NCI-H510A treated with DMSO at 0.1 percent for 48 hours (cell line): ENCODE measurements at regions not wholly inside any gene's neighbourhood (a gene's known extent, or its start where the extent isn't known, plus 50 kb on each side); places are given as distances from the start of the nearest gene placed in this dataset.
"Not testable (repeated sequence)": the region's sequence is repeated elsewhere in the genome, so short reads cannot be mapped to it uniquely, and the experiment has no call there.

Source experiments
- DNase-seq: peaks from one replicate; lab custom pipeline; 2025; lab: John Stamatoyannopoulos, UW

DNA sequence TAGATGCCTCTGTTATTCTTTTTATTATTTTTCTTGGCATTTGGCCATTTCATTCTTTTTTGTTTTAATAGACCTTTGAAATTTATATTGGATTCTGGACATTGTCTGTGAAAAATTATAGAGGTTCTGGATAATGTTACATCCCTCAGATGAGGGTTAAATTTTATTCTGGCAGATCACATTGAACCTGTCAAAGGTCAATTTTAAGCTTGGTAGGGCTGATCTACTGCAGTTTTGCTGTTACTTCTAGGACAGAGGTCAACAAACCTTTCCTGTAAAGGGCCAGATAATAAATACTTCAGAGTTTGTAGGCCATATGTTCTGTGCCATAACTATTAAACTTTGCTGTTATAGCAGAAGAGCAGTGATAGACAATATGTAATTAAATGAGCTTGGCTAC lies 318.9 kb upstream of the DPPA4 start:
- DNase-seq: no peak

- no peak for DNase-seq
Measured at GRCh38 chr3:109678600-109678999, 341.3 kb upstream of the DPPA4 start.

DNA sequence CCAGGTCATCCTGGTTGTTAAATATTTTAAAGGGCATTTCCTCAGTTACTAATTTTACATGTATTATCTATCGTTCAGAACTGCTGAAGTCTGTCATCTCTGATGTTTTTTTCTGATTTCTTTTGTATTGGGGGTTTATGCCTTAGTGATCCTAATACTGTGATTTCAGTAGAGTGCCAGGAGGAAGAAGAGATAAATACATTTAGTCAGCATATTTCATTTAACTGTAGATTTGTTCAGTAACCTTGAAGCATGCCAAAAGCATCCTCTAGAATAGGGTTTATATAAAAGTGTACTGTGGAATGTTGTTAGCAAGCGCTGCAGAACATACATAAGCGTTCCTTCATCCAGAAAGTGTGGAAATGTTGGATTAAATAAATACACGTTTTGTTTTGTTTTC lies 342.3 kb upstream of the DPPA4 start:
- DNase-seq: no peak

DNA sequence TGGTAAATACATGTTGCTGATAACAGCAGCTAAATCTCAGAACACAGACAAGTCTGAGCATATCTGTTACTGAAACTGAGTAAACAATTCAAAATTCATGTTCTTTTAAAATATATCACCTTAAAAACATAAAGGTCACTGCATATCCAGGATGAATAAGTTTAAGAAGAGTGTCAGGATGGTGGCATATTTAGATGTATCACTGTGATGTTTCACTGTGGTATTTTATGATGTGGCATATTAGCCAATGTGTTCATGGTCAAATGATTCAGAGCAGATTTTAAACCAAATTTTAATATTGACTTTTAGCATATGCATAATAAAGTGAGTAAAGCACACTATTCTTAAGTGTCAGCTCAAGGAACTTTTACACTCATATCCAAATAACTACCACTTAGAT lies 346.4 kb upstream of the DPPA4 start:
- DNase-seq: no peak

DNA sequence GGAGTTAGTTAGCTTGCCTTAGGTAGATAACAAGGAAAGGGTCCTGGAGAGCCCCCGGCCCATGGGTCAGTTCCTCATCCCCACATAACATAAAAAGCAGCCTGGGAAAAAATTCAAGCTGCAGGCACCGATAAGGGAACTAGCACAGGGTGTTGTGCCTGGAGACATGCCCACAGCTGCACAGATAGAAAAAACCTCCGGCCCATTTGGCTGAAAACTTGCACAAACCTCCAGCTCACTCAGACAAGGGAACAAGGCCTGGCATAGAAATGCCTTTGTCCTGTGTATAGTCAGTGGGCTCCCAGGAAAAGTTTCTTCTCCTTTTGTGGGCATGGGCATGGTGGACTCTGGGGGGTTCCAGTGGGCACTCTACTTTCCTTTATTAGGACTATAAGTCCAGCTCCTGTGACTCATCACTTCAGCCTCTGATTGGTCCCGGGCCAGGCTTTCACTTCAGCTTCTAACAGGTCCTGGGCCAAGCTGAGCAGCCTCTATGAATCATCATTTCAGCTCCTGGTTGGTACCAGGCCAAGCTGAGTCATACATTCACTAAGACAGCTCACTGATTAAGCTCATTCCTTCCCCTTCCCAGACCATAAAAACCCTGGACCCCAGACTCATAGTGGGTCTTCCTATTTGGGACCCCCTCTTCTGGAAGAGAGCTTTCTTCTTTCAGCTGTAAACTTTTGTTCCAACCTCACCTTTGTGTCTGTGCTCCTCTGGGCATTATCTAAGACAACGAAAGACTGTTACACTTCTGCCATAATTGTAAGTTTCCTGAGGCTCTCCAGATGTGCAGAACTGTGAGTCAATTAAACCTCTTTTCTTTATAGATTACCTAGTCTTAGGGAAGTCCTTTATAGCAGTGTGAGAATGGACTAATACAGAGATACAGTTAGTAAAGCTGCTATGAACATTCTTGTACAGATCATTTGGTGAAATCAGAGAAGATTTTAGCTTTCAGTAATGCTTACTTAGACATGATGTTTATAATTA lies 348.0 kb upstream of the DPPA4 start:
- no peak for DNase-seq

DNA sequence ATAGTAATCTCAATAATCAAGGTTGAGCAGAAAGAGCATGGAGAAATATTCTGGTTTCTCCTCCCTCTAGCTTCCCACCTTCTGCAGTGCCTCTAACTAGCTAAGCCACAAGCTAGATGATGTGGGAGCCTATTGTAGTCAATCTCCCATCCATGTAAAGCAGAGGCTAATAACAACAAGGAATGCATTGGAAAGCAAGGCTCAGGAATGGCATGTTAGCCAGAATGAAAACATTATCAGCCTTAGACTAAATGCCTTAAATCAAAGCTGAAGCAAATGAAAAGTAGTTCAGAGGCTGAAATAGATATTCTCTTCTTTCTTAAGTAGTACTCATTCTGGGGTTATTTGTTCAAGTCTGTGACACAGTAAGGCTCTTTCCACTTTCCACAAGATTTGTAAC lies 350.3 kb upstream of the DPPA4 start:
- DNase-seq: no peak

DNA sequence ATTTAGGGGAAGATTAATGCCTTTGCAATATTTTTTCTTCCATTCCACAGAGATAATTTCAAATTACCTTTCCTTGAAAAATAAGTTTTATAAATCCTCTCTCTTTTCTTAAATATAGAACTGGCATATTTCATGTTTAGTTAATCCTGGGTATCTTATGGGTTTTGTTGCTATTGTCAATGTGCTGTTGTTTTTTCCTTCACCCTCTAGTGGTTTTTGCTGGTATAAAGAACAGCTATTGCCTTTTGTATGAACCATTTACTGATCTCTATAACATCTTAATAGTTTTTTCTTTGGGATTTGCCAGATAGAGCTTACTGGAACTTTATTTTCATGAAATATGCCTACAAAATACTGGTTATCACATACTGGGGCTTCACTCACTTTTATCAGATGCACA lies 359.6 kb upstream of the DPPA4 start:
- no peak for DNase-seq

DNA sequence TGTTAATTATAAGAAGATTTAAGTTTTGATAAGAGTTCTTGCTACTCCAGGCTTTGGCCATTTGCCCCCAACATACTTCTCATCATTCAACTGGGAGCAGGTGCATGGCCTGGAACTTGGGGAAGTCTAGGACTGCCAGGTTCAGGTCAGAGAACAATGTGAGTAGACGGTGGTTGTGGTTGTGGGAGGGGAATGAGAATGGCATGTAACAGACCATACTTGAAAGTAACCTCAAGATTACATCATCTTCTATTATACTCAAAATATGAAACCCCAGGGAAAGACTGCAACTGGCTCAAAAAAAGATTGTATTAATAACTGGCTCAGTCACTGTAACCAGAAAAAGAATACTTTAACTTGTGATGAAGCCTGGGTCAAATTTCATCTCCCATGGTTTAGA lies 364.9 kb upstream of the DPPA4 start:
- DNase-seq: no peak

GRCh38 chr3:109702976-109703375 lies 365.6 kb upstream of the DPPA4 start:
- DNase-seq: no peak

DNA sequence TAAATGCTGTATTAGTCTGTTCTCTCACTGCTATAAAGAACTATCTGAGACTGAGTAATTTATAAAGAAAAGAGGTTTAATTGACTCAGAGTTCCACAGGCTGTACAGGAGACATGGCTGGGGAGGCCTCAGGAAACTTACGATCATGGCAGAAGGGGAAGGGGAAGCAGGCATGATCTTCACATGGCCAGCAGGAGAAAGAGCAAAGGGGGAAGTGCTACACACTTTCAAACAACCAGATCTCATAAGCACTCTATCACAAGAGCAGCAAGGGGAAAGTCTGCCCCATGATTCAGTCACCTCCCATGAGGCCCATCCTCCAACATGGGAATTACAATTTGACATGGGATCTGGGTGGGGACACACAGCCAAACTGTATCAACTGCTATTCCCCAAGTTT lies 367.8 kb upstream of the DPPA4 start:
- DNase-seq: not testable (repeated sequence)

DNA sequence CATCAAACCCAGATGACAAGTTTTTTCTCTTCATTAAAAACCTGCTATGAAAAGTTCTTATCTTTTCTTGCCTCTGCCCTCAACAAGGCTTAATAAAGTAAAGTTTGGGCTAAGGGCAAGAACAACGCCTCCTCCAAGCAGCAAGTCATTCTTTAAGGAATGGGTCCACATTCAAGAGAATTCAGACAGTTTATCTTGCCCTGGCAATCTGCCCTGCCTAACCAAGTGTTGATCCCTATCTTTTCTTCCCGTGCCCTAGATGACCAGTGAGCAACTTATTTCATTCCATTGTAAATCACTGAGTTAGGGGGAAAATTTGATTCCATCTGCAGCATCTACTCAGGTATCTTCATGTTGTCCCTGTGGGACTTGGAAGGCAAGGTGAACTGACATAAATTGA lies 370.3 kb upstream of the DPPA4 start:
- no peak for DNase-seq

GRCh38 chr3:109713288-109713687 lies 375.9 kb upstream of the DPPA4 start:
- DNase-seq: no peak

DNA sequence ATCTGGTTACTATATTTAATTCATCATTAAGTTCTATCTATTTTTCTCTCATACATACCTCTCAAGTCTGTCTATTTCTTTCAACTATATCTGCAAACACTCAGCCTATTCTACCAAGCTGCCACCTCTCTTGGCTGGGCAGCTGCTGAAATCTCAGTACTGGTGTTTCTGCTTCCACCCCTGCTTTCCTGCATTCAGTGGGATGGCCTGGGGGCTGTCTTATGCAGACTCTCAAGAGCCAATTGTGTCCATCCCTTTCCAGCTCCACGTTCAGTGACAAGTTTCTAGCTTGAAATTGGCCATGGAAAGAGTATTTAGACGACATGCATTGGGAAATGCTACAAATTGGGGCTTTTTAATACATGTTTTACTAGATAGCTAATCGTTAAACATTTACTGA lies 378.4 kb upstream of the DPPA4 start:
- DNase-seq: no peak

DNA sequence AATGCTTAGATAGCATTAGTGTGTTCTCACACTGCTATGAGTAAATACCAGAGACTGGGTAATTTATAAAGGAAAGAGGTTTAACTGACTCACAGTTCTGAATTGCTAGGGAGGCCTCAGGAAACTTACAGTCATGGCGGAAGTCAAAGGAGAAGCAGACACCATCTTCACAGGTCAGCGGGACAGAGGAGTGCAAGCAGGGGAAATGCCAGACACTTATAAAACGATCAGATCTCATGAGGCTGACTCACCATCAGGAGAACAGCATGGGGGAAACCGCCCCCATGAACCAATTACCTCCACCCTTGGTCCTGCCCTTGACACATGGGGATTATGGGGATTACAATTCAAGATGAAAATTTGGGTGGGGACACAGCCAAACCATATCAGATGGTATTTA lies 381.5 kb upstream of the DPPA4 start:
- no peak for DNase-seq

GRCh38 chr3:109728861-109729494 lies 391.6 kb upstream of the DPPA4 start:
- no peak for DNase-seq

- DNase-seq: peak; percentile 9
Measured at GRCh38 chr3:109731639-109732473, 394.5 kb upstream of the DPPA4 start.

DNA sequence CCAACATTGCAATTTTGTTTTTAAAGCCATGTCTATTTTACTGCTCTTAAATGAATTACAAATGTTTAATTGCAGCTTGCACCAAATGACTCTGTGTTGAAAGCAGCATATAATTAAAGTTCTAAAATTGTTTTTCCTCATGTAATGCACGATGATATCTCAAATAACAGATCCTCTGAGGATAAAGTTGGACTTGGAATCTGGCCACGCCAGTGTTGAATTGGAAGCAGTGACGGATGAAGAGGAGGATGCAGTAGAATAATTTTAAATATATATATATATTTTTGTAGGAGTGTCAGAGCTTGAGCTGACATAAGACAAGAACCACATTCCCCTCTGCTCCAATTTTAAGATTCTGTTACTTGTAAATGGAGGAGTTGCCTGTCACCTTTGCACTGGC lies 406.6 kb upstream of the DPPA4 start:
- DNase-seq: no peak

- no peak for DNase-seq
Measured at GRCh38 chr3:109772520-109772919, 435.2 kb upstream of the DPPA4 start.

DNA sequence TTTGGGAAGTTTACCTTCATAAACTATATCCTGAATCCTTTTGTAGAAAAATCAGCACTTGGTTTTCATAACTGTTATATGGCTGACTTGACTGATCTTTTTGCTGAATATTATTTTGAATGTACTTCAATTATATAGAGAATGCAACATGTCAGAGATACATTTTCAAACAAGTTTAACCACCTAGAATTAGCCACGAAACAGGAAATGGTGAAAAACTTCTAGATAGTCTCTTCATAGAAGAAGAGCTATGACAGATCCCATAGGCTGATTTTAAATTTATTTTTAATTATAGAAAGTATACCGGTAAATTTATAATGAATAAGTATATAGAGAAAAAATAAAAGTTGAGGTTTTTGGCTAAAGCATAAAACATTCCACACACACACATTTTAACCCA lies 436.8 kb upstream of the DPPA4 start:
- DNase-seq: no peak

DNA sequence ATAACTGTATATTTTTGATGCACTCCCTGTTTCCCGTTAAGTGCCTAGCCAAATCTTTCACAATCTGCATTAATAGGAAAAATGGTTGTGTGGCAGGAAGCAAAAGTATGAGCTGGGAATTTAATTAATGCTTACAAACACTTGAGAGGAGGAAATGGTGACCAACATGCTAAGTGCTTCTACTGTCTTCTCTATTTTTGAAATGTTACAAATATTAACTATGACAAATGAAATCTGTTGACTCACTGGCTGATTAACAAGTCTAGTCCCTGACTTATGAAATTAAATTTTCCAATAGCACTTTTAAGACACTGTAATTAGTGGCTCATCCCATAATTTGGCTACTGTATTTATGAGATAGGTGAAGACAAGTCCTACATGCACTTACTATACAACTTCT lies 446.9 kb upstream of the DPPA4 start:
- no peak for DNase-seq

GRCh38 chr3:109784852-109785631 lies 447.7 kb upstream of the DPPA4 start:
- DNase-seq: no peak

- no peak for DNase-seq
Measured at GRCh38 chr3:109803274-109803673, 465.9 kb upstream of the DPPA4 start.
